Fibroblast of villous mesenchyme (primary cell): ENCODE measurements at regions not wholly inside any gene's neighbourhood (a gene's known extent, or its start where the extent isn't known, plus 50 kb on each side); places are given as distances from the start of the nearest gene placed in this dataset.

Source experiments
- DNase-seq: peaks from one replicate; pipeline ENCODE4 v3.0.0-alpha.2; 2010; ENCODE audit warnings: low read depth
- H3K4me3 ChIP-seq: 2 replicates; pipeline ENCODE4 v1.5.1; 2011; ENCODE audit warnings: low read depth, mild to moderate bottlenecking, low read length
- CTCF ChIP-seq: IDR thresholded peaks from 2 replicates; pipeline ENCODE4 v1.5.1; 2012; ENCODE audit warnings: low read depth, mild to moderate bottlenecking, low read length; ENCODE audit not compliant: insufficient read depth

DNA sequence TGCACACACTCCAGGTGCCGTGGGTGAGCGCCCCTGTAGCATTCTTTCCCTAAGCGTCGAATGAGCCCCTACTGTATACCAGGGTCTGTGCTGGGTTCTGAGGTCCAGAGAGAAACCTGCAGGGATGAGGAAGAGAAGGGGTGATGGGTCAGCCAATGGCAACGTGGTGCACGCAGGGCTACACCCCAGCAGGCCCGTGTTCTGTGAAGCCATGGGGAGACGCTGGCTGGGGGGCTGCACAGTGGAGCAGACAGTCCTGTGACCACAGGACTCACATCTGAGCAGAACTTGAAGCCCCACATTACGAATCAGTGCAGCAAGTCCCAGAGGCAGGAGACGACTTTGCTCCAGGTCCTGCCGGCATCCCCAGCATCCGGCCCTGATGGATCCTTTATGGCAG is 1481.4 kb downstream of the BRD1 start:
- H3K4me3 ChIP-seq: no peak overlapping the region
- no peak for TF ChIP-seq CTCF
- DNase-seq: no peak

DNA sequence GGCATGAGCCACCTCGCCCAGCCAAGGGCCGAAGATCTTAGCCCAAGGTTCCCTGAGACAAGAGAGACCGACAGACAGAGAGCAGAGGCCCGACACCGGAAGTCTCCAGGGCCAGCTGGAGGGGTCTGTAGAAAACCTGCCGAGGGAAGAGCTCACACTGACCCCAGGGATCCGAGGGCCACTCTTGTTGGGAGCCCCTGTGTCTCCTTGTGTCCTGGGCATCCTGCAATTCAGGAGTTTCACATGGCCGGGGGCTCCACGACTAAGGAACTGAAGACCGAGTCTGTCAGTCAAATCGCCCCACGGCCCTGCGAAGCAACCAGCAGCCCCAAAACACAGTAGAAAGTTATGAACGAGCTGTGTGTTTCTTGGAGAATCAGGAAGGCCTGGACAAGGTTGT is 1482.0 kb downstream of the BRD1 start:
- DNase-seq: no peak
- no peak for TF ChIP-seq CTCF
- no peak overlapping the region for H3K4me3 ChIP-seq

DNA sequence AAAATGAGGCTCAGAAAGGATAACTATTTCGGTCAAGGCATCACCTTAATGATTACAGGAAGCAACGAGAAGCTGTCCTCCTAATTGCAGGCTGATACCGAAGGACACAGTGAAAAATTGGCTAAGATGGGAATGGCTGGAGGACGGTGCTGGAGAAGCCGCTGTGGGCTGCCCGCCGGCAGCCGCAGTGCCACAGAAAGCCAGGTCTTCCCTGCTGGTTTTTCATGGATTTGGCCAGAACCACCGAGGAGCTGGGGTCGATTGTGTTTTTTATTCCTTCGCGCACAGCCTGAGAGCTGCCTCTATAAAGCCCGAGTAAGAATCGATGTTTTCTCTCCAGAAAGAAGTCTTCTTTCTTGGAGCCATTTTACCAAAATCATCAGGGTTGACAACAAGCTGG is 1484.2 kb downstream of the BRD1 start:
- no peak overlapping the region for H3K4me3 ChIP-seq
- no peak for TF ChIP-seq CTCF
- no peak for DNase-seq

- DNase-seq: no peak
- no peak overlapping the region for H3K4me3 ChIP-seq
- no peak for TF ChIP-seq CTCF
Measured at GRCh38 chr22:48342732-48343131, 1484.9 kb downstream of the BRD1 start.

DNA sequence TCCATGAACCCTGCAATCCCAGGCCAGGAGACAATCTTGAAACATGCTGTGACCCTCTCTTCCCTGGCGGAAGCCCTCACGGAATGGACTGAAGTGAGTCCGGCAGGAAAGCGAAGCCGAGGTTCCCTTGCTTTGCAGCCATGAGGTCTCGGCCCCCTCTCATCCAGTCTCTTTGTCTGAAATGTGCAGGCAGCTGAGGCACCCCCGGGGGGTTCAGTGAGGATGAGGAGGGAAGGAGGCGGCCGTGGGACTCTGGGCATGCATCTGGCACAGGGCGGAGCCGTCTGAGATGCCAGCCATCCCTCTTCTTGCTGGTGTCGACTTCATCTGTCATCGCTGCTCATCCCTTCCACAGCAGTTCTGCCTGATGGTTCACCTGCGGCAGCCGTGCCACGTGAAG is 1485.7 kb downstream of the BRD1 start:
- TF ChIP-seq CTCF: no peak
- H3K4me3 ChIP-seq: no peak overlapping the region
- no peak for DNase-seq

GRCh38 chr22:48340727-48341709 is 1486.7 kb downstream of the BRD1 start:
- no peak for TF ChIP-seq CTCF
- no peak overlapping the region for H3K4me3 ChIP-seq
- DNase-seq: no peak
